Umbilical cord (tissue), 1 donor: ENCODE measurements at regions not wholly inside any gene's neighbourhood (a gene's known extent, or its start where the extent isn't known, plus 50 kb on each side); places are given as distances from the start of the nearest gene placed in this dataset.
A peak's percentile ranks its signal among the peaks of the same experiment; 100 is the strongest.
"Not testable (repeated sequence)": the region's sequence is repeated elsewhere in the genome, so short reads cannot be mapped to it uniquely, and the experiment has no call there.

Source experiments
- DNase-seq: peaks from one replicate; pipeline ENCODE4 v3.0.0-alpha.2; 2015; ENCODE audit warnings: low spot score

DNA sequence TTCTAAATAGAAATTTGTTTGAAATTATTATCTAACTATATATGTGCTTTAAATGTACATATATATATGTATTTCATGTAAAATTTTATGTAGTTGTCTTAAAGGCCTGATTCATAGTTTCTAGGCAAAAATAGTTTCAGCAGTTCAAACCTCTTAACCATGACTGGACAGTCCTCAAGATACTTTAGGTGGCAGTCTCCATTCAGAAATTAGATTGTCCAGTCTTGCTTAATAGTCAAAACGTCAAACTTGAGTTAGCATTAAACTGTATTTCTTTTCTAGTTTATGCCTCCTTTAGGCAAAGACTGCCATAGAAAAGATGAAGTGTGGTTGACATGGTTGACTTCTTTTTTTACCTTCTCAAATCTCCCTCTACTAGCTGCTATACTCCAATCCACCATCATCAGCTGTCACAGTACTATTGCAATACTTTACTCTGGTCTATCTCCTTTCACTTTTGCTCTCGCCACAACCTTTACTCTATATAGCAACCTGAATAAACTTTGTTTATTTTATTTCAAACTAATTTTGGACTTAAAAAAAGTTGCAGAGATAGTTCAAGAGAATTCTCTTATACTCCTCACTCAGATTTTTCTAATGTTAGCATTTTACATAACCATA, 395.6 kb upstream of the DIPK2B start:
- no peak for DNase-seq

DNA sequence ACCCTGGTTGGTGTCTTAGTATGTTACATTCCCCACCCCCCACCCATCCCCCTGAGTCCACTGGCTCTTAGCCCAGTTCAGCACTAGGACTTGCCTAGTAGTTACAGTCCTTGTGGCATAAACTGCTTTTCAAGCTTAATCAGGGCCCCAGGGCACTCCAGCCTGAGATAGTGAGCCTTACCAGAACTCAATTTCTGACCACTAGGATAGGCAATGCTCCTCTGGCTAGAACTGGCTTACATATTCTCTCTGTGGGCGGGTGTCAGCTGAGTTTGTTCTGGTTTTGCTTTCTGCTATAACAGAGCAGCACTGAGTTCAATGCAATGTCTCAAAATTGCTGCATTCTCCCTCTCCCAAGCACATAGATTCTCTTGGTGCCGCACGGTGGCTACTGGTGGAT, 391.4 kb upstream of the DIPK2B start:
- DNase-seq: no peak

DNA sequence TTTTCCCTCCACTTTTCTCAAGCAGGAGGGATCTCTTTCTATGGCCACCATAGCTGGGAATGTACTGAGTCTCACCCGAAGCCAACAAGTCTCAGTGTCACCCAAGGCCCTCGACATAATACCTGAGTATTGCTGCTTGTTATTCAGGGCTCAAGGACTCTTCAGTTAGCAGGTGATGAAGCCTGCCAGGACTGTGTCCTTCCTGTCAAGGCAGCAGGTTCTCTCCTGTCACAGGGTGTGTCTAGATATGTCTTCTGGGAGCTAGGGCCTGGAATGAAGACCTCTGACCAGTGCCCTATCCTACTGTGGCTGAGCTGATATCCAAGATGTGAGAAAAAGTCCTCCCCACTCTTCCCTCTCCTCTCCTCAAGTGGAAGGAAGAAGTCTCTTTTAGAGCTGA, 391.0 kb upstream of the DIPK2B start:
- DNase-seq: no peak

- DNase-seq: no peak
Observed at GRCh38 chrX:45584717-45585116, 384.0 kb upstream of the DIPK2B start.

DNA sequence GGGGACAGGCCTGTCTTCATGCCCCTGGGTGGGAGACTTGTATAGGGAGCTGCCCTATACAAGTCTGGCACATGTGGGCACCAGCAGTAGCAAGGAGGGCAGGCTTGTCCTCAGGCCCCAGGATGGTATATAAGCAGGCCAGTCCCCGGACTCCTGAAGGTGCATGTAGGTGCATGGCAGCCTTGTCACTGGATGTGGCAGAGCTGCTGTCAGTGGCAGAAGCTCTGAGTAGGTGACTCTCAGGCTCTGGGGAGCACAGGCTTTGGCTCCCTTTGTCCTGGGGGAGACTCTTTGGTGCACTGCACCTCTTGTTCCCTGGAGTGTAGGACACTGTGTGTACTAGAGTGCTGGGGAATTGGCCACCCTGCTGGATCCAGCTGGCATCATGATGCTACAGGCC, 376.7 kb upstream of the DIPK2B start:
- no peak for DNase-seq

GRCh38 chrX:45571453-45571852, 370.8 kb upstream of the DIPK2B start:
- DNase-seq: no peak

- DNase-seq: no peak
Observed at GRCh38 chrX:45566456-45566855, 365.8 kb upstream of the DIPK2B start.

DNA sequence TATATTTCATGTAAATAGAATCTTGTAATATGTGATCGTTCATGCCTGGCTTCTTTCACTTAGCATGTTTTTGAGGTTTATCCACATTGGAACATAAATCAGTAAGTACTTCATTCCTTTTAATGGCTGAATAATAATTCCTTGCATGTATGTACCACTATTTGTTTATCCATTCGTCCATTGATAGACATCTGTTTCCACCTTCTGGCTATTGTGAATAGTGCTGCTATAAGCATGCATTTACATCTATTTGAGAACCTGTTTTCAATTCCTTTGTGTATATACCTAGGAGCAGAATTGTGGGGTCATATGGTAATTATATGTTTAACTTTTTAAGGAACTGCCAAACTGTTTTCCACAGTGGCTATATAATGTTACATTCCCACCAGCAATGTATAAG, 356.7 kb upstream of the DIPK2B start:
- no peak for DNase-seq

DNA sequence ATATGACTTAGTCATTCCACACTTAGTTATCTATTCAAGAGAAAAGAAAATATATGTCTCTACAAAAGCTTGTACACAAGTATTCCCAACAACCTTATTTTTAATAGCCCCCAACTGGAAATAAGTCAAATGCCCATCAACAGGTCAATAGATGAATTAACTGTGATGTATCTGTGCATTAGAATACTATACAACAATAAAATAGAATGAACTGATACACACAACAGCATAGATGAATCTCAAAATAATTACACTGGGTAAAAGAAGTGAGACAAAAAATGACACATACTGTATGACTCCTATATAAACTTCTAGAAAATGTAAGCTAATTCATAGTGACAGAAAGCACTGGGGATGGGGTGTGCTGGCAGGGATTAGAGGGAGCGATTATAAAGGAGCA, 354.1 kb upstream of the DIPK2B start:
- no peak for DNase-seq

GRCh38 chrX:45553417-45553816, 352.7 kb upstream of the DIPK2B start:
- DNase-seq: no peak

DNA sequence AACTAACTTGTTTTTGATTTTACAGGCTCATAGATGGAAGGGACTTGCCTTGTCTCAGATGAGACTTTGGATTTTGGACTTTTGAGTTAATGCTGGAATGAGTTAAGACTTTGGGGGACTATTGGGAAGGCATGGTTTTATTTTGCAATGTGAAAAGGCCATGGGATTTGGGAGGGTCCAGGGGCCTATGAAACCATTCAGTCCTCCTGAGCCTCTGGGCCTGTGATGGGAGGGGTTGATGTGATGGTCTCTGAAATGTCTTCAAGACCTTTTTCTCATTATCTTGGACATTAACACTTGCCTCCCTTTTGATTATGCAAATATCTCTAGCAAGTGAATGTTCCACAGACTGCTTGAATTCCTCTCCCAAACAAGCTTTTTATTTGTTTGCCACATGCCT, 346.0 kb upstream of the DIPK2B start:
- not testable (repeated sequence) for DNase-seq

DNA sequence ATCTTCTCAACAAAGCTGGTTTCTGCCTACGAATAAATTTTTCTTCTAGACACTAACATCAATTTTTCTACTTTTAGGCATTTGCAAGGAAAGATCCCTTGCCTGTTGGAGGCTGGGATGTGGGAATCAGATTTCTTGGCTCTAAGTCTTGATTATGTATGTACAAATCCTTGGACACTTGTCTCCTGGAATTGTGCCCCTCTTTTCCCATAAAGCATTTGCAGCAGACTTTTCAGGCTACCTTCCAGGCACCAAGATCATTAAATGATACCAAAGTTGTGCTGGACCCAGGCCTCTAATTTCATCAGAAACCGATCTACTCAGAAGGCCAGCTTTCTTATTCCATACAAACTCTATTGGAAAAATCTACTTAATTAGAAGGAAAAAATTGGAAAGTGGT, 339.5 kb upstream of the DIPK2B start:
- DNase-seq: no peak

GRCh38 chrX:45537936-45538335, 337.3 kb upstream of the DIPK2B start:
- no peak for DNase-seq

GRCh38 chrX:45527834-45528233, 327.2 kb upstream of the DIPK2B start:
- DNase-seq: no peak

DNA sequence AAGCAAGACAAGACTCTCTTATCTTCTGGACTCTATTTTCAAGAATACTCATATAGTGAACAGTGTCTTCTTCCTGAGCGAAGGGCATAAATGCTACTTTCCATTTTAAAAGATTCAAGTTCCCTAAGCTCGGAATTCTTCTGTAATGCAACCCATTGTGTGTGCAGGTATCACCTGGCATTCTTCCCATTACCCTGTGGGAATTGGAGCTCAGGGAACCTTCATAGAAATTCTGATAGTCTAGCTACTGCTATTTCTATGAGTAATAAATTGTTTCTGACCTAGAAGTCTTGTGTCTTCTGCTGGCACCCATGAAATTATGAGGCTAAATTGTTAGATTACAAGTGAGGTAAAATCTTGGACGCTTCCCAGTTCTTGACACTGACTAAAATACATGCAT, 324.1 kb upstream of the DIPK2B start:
- no peak for DNase-seq

GRCh38 chrX:45524296-45524695, 323.6 kb upstream of the DIPK2B start:
- DNase-seq: no peak

DNA sequence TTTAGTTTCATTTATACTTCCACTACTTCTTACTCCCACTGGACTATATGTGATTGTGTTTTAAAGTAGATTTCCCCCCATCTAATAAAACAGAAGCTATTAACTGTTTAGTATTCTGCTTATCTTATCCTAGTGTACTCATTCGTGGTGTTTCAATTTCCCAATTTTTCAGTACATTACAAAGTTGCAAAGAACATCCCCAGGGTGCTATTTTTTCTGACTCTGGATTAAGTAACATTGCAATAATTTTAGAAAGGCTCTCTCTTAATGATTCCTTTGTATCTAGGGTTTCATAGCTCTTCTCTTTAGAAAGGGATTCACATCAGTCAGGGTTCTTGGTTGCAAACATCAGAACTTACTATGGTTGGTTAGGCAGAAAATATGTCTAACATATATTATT, 317.9 kb upstream of the DIPK2B start:
- no peak for DNase-seq

DNA sequence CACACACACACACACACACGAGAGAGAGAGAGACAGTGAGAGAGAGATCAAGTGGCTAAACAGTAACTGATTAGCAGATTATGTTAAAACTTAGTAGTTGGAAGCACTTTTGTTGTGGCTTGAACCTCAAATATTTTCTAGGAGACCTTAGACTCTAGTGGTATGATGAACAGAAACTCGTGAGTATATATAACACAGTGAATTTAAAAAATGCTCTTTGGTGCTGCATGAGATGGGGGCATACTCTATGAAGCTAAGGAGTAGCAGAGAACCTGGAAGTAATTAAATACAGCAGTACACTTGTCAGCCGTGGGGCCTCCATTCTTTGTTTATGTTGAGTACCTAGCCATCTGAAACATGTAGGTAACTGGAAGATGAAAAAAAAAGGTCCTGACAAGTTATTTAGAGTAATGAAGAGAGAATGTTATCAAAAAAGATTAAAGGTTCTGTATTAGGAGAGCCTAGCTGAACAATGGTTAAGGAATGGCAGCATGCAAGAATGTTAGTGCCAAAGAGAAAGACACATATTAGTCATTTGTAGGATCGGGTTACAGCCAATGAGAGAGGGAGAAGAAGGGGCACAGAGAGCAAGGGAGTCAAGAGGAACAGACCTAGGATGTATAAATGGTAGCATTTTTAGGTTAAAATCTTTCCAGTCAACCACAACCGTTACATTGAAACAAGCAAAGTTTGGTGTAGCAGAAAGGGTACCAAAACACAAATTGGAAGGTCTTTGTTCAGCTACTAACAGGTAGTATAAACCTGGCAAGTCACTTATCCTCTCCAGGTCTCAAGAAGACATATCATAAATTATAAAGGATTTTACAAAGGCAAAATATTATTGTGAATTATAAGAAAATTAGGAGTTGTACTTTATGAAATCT, 316.7 kb upstream of the DIPK2B start:
- no peak for DNase-seq

DNA sequence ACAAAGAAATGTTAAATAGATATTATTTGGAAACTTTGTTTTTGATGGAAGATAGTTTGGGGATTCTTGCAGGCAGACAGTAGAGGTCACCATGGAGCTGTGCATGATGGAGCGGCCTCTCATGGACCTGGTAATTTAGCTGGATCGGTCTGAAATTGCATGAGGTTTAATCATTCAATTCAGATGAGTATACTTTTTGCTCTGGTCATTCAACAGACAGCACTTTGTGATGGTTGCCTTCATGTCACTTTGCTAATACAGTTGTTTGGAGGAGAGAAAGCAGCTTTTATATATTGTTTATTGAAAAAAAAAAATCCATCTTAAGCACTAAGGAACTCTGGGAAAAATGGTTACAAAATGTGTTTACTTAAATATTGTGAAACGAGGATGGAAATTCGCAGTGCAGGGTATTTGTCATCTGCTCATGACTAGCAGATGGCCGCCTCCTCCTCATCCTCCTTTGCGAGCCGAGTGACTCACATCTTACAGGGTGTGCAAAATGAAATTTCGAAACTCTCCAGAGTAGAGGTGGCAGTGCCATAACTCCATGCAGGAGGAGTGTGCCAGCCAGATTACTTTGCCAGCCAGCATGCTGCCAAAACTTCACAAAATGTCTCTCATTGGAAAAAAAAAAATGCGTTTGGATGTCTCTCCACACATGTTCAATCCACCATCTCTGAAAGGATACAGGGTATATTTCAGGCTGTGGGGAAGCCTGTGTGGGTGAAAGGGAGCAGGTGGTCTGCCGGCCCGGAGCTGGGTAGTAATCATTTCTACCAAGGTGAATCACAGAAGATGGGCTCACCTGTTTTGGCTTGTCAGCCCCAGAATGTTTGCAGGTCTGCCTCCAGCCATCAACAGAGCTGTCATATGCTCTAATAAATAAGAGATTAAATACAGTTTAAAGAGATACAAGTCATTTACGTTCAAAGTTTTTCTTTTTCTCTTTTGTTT, 314.9 kb upstream of the DIPK2B start:
- DNase-seq: peak; percentile 50

DNA sequence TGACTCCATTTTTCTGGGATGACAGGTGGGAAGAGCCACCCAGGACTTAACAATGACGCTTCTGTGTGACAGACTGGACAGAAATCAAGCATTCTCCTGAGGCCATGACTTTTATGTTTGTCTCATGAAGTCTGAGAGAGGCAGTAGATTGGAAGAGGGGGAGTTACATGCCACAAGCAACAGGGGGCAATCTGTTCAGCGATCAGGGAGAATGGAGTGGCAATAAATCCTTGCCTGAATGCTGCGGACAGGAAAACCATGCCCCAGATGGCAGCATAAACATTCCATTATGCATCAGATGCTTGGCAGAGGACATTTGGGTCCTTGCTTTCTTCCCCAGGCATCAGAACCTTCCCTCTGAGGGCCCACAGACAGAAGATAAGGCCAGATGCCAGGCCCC, 312.4 kb upstream of the DIPK2B start:
- DNase-seq: no peak

DNA sequence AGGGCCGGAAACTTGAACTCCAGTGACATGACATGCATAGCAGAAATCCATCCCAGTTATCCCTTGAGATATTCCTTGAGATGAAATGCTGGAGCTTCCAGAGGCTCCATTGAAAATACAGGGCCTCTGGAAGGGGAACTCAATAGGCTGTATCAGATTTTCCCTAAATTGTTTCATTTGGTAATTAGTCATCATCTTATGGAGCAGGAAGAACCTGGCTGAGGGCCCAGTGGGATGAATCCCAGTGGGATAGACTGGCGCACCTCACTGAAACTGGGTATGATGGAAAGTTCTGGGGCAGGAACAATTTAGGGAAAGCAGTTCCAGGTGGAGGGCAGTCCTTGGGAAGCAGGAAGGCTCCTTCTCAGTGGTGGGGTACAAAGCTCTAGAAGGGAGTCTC, 307.8 kb upstream of the DIPK2B start:
- DNase-seq: no peak

- peak; percentile 85 for DNase-seq
Observed at GRCh38 chrX:45506149-45506730, 305.6 kb upstream of the DIPK2B start.
